HuH-7.5 (cell line): ENCODE measurements at regions not wholly inside any gene's neighbourhood (a gene's known extent, or its start where the extent isn't known, plus 50 kb on each side); places are given as distances from the start of the nearest gene placed in this dataset.

Source experiments
- DNase-seq: peaks from one replicate; pipeline ENCODE4 v3.0.0; 2011; ENCODE audit warnings: low spot score

- no peak for DNase-seq
These were observed 59.9 kb downstream of the HTR1B start for GRCh38 chr6:77403424-77403823.

GRCh38 chr6:77401231-77401630 is 62.1 kb downstream of the HTR1B start:
- DNase-seq = no peak

GRCh38 chr6:77397561-77397960 is 65.7 kb downstream of the HTR1B start:
- DNase-seq = no peak

- DNase-seq = no peak
These were observed 73.9 kb downstream of the HTR1B start for GRCh38 chr6:77389402-77389801.

GRCh38 chr6:77383026-77383425 is 80.3 kb downstream of the HTR1B start:
- DNase-seq = peak; percentile 2

GRCh38 chr6:77373955-77374354 is 89.3 kb downstream of the HTR1B start:
- DNase-seq = no peak

GRCh38 chr6:77371748-77372147 is 91.5 kb downstream of the HTR1B start:
- DNase-seq = no peak

GRCh38 chr6:77368660-77369313 is 94.5 kb downstream of the HTR1B start:
- DNase-seq = no peak

GRCh38 chr6:77366798-77367197 is 96.5 kb downstream of the HTR1B start:
- no peak for DNase-seq

GRCh38 chr6:77363702-77364101 is 99.6 kb downstream of the HTR1B start:
- no peak for DNase-seq

GRCh38 chr6:77362055-77362454 is 101.2 kb downstream of the HTR1B start:
- no peak for DNase-seq

GRCh38 chr6:77361018-77361417 is 102.3 kb downstream of the HTR1B start:
- no peak for DNase-seq

GRCh38 chr6:77356821-77357220 is 106.5 kb downstream of the HTR1B start:
- no peak for DNase-seq

GRCh38 chr6:77354581-77354980 is 108.7 kb downstream of the HTR1B start:
- no peak for DNase-seq

- DNase-seq = no peak
These were observed 110.2 kb downstream of the HTR1B start for GRCh38 chr6:77353129-77353528.

GRCh38 chr6:77341058-77341986 is 122.0 kb downstream of the HTR1B start:
- no peak for DNase-seq

- DNase-seq = no peak
These were observed 123.0 kb downstream of the HTR1B start for GRCh38 chr6:77340331-77340730.

- no peak for DNase-seq
These were observed 123.4 kb downstream of the HTR1B start for GRCh38 chr6:77339926-77340325.

- no peak for DNase-seq
These were observed 125.9 kb downstream of the HTR1B start for GRCh38 chr6:77337392-77337791.

- DNase-seq = no peak
These were observed 129.2 kb downstream of the HTR1B start for GRCh38 chr6:77334093-77334492.

- no peak for DNase-seq
These were observed 130.2 kb downstream of the HTR1B start for GRCh38 chr6:77332915-77333623.

GRCh38 chr6:77326711-77327110 is 136.6 kb downstream of the HTR1B start:
- DNase-seq = no peak

- DNase-seq = no peak
These were observed 137.3 kb downstream of the HTR1B start for GRCh38 chr6:77326029-77326428.
